Prostate gland (tissue), 2 donors: ENCODE measurements at regions not wholly inside any gene's neighbourhood (a gene's known extent, or its start where the extent isn't known, plus 50 kb on each side); places are given as distances from the start of the nearest gene placed in this dataset.

Source experiments
- DNase-seq: peaks from one replicate; pipeline ENCODE4 v3.0.0-alpha.2; 2019; ENCODE audit warnings: low spot score
- H3K27ac ChIP-seq, 2 donors: fragments of 200-600 bp; sonication (generic); 2 replicates each; pipeline ENCODE4 v1.5.1; 2017 to 2019
- H3K27me3 ChIP-seq: fragments of 200-600 bp; sonication (generic); replicated peaks from 2 replicates; pipeline ENCODE4 v1.5.1; 2019; ENCODE audit not compliant: insufficient read depth
- H3K36me3 ChIP-seq, 2 donors: fragments of 200-600 bp; sonication (generic); 1 replicate in 1 of 2; 2 replicates in 1 of 2; pipeline versions ENCODE4 v1.5.1 to v1.8.1; 2017 to 2019
- H3K4me1 ChIP-seq: fragments of 200-600 bp; sonication (generic); replicated peaks from 2 replicates; pipeline ENCODE4 v1.5.1; 2019
- H3K4me3 ChIP-seq, 2 donors: fragments of 200-600 bp; sonication (generic); 2 replicates each; pipeline ENCODE4 v1.5.1; 2017 to 2019
- H3K9me3 ChIP-seq: fragments of 200-600 bp; sonication (generic); 2 replicates; pipeline ENCODE4 v1.5.1; 2017
- CTCF ChIP-seq, 4 experiments: fragments of 200-600 bp in 2 of 4; fragments of 450-650 bp in 2 of 4; sonication (generic) in 2 of 4; IDR thresholded peaks; 1 replicate in 3 of 4; 2 replicates in 1 of 4; pipeline ENCODE4 v1.5.1; 2016 to 2019; ENCODE audit warnings: antibody characterized with exemption in 4 of 4, mild to moderate bottlenecking in 2 of 4, moderate library complexity in 2 of 4
- POLR2A ChIP-seq: fragments of 450-650 bp; IDR thresholded peaks from one replicate; pipeline ENCODE4 v1.6.1; 2016; ENCODE audit warnings: antibody characterized with exemption, mild to moderate bottlenecking
- POLR2AphosphoS5 ChIP-seq: sonication (generic); formaldehyde crosslinking; IDR thresholded peaks from one replicate; pipeline ENCODE4 v1.6.1; 2017; ENCODE audit warnings: antibody characterized with exemption
- WGBS: methylation state at CpG from one replicate; pipeline ENCODE4 v1.1.5; 2018; 5-methylcytosine and 5-hydroxymethylcytosine counted together
- intact Hi-C: fragments of 100-400 bp; cut with DNase I; formaldehyde crosslinking; loops from one replicate; pipeline ENCODE4 v1.14.2; 2022

DNA sequence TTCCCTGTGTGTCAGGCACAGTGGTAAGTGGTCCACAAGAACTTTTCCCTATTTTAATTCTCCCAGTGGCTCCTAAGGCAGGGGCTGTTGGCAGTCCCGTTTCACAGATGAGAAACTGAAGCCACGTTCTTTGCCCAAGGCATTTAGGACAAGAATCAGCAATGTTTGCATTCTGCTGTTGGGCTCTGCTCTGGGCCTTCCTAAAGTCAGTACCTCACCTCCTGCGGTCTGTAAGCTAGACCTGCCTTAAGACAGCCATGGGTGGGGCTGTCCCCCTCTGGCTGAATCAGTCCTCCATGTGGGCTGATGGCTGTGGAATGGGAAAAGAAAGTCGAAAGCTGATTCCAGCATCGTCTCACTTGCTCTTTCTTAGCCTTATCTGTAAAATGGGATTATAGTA, 304.8 kb downstream of the MAF start:
- Histone ChIP-seq H3K27me3 (no peaks in the 10 kb centered on the region), H3K4me1 (no peaks in the 10 kb centered on the region), H3K4me3 (no peak overlapping the region), H3K9me3 (no peaks in the 10 kb centered on the region), H3K27ac (no peak overlapping the region), H3K36me3 (no peaks in the 10 kb centered on the region)
- TF ChIP-seq POLR2A (no peak), POLR2AphosphoS5 (no peak), CTCF (IDR thresholded peaks at IDR 0.05) (no peak)
- no peak for DNase-seq
- intact Hi-C loops = no loop called here
- 91% methylated on average over 5 of the region's 5 CpGs for WGBS

DNA sequence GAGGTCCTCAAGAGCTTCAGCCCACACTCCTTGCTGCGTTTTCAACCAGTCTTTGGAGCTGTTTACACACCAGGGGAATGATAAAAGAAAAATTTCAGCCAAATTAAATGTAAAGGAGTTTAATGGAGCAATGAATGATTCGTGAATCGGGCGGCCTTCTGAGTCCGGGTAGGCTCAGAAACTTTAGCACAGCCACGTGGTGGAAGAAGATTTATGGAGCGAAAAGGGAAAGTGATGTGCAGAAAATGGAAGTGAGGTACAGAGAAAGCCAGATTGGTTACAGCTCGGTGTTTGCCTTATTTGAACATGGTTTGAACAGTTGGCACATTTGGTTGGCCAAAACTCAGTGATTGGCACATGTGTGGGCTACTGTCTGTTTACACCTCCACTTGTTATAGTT, 305.4 kb downstream of the MAF start:
- Histone ChIP-seq H3K27me3 (no peaks in the 10 kb centered on the region), H3K27ac (no peak overlapping the region), H3K36me3 (no peaks in the 10 kb centered on the region), H3K4me3 (no peak overlapping the region), H3K9me3 (no peaks in the 10 kb centered on the region), H3K4me1 (no peaks in the 10 kb centered on the region)
- TF ChIP-seq POLR2A (no peak), POLR2AphosphoS5 (no peak), CTCF (IDR thresholded peaks at IDR 0.05) (no peak)
- 58% methylated on average over 8 of the region's 8 CpGs for WGBS
- no peak for DNase-seq
- intact Hi-C loops = no loop called here

DNA sequence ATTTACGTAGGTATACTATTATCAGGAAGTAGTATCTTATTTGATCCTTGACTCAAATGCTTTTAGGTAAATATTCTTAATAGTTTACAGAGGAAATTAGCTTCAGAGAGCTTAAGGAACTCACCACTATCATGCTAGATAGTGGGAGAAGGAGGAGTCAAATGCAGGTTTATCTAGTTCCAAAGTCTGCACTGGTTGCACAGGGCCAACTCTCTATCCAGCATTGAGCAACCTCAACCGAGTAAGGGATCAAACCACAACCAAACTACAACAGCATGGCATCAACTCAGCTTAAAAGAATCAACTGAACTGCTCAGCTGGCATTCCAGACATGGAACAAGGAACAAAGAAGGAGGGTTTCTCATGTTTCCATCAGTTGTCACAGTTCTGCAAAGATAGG, 306.0 kb downstream of the MAF start:
- Histone ChIP-seq H3K27ac (no peak overlapping the region), H3K9me3 (no peaks in the 10 kb centered on the region), H3K36me3 (no peaks in the 10 kb centered on the region), H3K4me3 (no peak overlapping the region), H3K27me3 (no peaks in the 10 kb centered on the region), H3K4me1 (no peaks in the 10 kb centered on the region)
- TF ChIP-seq POLR2AphosphoS5 (no peak), POLR2A (no peak)
- no peak for DNase-seq
- 78% methylated on average over 2 of the region's 2 CpGs for WGBS
- intact Hi-C loops = no loop called here

- Histone ChIP-seq H3K4me3 (no peak overlapping the region), H3K27me3 (no peaks in the 10 kb centered on the region), H3K9me3 (no peaks in the 10 kb centered on the region), H3K27ac (no peak overlapping the region), H3K4me1 (no peaks in the 10 kb centered on the region), H3K36me3 (no peaks in the 10 kb centered on the region)
- WGBS = 76% methylated on average over 4 of the region's 4 CpGs
- no peak for DNase-seq
- intact Hi-C loops = no loop called here
- TF ChIP-seq CTCF (IDR thresholded peaks at IDR 0.05) (no peak), POLR2AphosphoS5 (no peak), POLR2A (no peak)
Measured at GRCh38 chr16:79293836-79294460, 306.6 kb downstream of the MAF start.

- Histone ChIP-seq H3K9me3 (no peaks in the 10 kb centered on the region), H3K36me3 (no peaks in the 10 kb centered on the region), H3K4me3 (no peak overlapping the region), H3K4me1 (no peaks in the 10 kb centered on the region), H3K27me3 (no peaks in the 10 kb centered on the region), H3K27ac (no peak overlapping the region)
- intact Hi-C loops = no loop called here
- no peak for TF ChIP-seq POLR2AphosphoS5
- DNase-seq = no peak
- 89% methylated on average over 4 of the region's 4 CpGs for WGBS
Measured at GRCh38 chr16:79288066-79288465, 312.5 kb downstream of the MAF start.

DNA sequence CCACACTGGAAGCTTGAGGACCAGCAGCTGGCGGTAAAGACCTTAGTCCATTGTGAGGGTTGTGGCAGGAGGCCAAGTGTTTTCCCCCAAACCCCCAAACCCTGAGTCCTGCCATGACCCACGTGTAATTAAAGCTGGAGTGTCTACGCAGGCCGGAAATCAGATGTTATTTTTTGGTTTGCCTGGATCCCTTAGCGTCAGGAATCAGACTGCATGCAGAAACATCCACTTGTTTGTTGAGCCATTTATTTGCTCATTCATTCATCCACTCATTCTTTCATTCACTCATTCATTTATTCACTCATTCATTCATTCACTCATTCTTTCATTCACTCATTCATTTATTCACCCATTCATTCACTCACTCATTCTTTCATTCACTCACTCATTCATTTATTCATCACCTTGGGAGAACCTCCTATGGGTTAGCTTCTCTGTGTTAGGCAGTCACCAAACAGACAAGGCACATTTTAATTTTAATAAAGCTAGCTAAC, 313.1 kb downstream of the MAF start:
- no peaks in the 10 kb centered on the region for H3K27me3 ChIP-seq
- no peak for TF ChIP-seq CTCF (IDR thresholded peaks at IDR 0.05)
- no peak for DNase-seq
- intact Hi-C loops = no loop called here
- H3K36me3 ChIP-seq = no peaks in the 10 kb centered on the region
- H3K4me1 ChIP-seq = no peaks in the 10 kb centered on the region
- no peaks in the 10 kb centered on the region for H3K9me3 ChIP-seq
- WGBS = 33% methylated on average over 5 of the region's 5 CpGs
- no peak overlapping the region for H3K27ac ChIP-seq
- peak overlapping the region in 1 of 2 donors; percentile 11 for H3K4me3 ChIP-seq
